Ovary (tissue), 3 donors: ENCODE measurements at regions not wholly inside any gene's neighbourhood (a gene's known extent, or its start where the extent isn't known, plus 50 kb on each side); places are given as distances from the start of the nearest gene placed in this dataset.

ENCODE experiments used
- EP300 ChIP-seq: sonication (generic); formaldehyde crosslinking; IDR thresholded peaks from one replicate; pipeline ENCODE4 v1.6.1; 2017; ENCODE audit warnings: antibody characterized with exemption
- TF ChIP-seq, protein P1 (sequence below), 3 donors: fragments of 450-650 bp in 2 of 3; fragments of 200-600 bp in 1 of 3; IDR thresholded peaks; one replicate each; pipeline versions ENCODE4 v1.5.1 to v1.8.0; 2016 to 2022; ENCODE audit warnings: antibody characterized with exemption in 3 of 3, mild to moderate bottlenecking in 1 of 3
- donor health status: DM: no; HTN: no; CAD: no.

DNA sequence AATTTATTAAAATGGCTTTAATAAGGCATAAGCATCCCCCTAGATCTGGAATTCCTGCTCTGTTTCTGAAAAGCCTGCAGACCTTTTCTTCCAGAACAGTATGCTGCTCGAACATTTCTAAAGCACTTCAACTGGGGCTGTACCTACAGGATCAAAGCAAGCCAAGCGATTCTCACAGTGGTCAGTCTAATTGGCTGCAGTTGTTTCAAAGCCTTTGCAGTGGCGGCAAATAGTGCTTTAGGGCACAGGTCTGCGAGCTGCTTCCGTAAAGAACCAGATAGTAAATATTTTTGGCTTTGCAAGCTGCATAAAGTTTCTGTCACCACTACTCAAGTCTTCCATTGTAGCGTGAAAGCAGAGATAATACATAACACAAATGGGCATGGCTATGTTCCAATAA is 88.9 kb upstream of the FBXL4 start:
- TF ChIP-seq, protein P1, sequence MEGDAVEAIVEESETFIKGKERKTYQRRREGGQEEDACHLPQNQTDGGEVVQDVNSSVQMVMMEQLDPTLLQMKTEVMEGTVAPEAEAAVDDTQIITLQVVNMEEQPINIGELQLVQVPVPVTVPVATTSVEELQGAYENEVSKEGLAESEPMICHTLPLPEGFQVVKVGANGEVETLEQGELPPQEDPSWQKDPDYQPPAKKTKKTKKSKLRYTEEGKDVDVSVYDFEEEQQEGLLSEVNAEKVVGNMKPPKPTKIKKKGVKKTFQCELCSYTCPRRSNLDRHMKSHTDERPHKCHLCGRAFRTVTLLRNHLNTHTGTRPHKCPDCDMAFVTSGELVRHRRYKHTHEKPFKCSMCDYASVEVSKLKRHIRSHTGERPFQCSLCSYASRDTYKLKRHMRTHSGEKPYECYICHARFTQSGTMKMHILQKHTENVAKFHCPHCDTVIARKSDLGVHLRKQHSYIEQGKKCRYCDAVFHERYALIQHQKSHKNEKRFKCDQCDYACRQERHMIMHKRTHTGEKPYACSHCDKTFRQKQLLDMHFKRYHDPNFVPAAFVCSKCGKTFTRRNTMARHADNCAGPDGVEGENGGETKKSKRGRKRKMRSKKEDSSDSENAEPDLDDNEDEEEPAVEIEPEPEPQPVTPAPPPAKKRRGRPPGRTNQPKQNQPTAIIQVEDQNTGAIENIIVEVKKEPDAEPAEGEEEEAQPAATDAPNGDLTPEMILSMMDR (IDR thresholded peaks at IDR 0.05): no peak
- no peak for TF ChIP-seq EP300
